Astrocyte (in vitro differentiated cells and primary cell): ENCODE measurements at regions not wholly inside any gene's neighbourhood (a gene's known extent, or its start where the extent isn't known, plus 50 kb on each side); places are given as distances from the start of the nearest gene placed in this dataset.

Source experiments
- CTCF ChIP-seq: IDR thresholded peaks from 2 replicates; pipeline ENCODE4 v1.5.1; 2011; ENCODE audit warnings: low read depth, mild to moderate bottlenecking, inconsistent platforms, low read length, moderate library complexity; ENCODE audit not compliant: insufficient read depth
- EZH2 ChIP-seq: IDR thresholded peaks from 2 replicates; pipeline ENCODE4 v1.6.1; 2012; ENCODE audit warnings: mild to moderate bottlenecking, low read length, inconsistent platforms; ENCODE audit not compliant: insufficient read depth

- no peak for TF ChIP-seq CTCF
- no peak for TF ChIP-seq EZH2
Measured at GRCh38 chr1:182185136-182185535, 123.6 kb upstream of the ZNF648 start.
